PC-3 (cell line): ENCODE measurements at regions not wholly inside any gene's neighbourhood (a gene's known extent, or its start where the extent isn't known, plus 50 kb on each side); places are given as distances from the start of the nearest gene placed in this dataset.
A peak's percentile ranks its signal among the peaks of the same experiment; 100 is the strongest.

Experiments used
- CTCF ChIP-seq: fragments of 300-600 bp; sonication (generic); conservative IDR thresholded peaks from 2 replicates; pipeline ENCODE4 v1.5.1; 2017; ENCODE audit warnings: antibody characterized with exemption, low read depth, mild to moderate bottlenecking, low read length
- EZH2 ChIP-seq: fragments of 300-600 bp; sonication (generic); IDR thresholded peaks from one replicate; pipeline ENCODE4 v1.6.1; 2017; ENCODE audit warnings: antibody characterized with exemption, mild to moderate bottlenecking, low read length; ENCODE audit not compliant: unreplicated experiment

GRCh38 chr13:76667551-76667950, 218.7 kb downstream of the KCTD12 start:
- TF ChIP-seq CTCF (peak; percentile 53), EZH2 (no peak)
